HCT116 (cell line): ENCODE measurements at regions not wholly inside any gene's neighbourhood (a gene's known extent, or its start where the extent isn't known, plus 50 kb on each side); places are given as distances from the start of the nearest gene placed in this dataset.

Experiments used
- ATAC-seq: fragments of 200-7000 bp; cut with Tn5 transposase; 2 replicates; pipeline ENCODE4 v1.9.1; 2020; ENCODE audit warnings: mild to moderate bottlenecking, moderate library complexity
- BruUV-seq: library from RNA; stranded (reverse); fragments of 400-500 nt; replicated peaks from 2 replicates; lab custom pipeline; 2021; lab: Mats Ljungman, UMichigan
- CTCF ChIA-PET: fragments of 300-600 bp; sonication (Branson Sonifier 250); formaldehyde crosslinking; loops from one replicate; lab custom pipeline; 2021; ENCODE audit warnings: antibody characterized with exemption; lab: Charles Lee
- POLR2A ChIA-PET: fragments of 300-600, 350-600 bp; sonication (Branson Sonifier 250); formaldehyde crosslinking; loops from one replicate; lab custom pipeline; 2021; ENCODE audit warnings: antibody characterized with exemption; lab: Charles Lee
- RAD21 ChIA-PET, 2 experiments: fragments of 300-600 bp; sonication (Branson Sonifier 250); formaldehyde crosslinking; loops; one replicate each; lab custom pipeline; 2023; ENCODE audit warnings: low total read pairs in 2 of 2; ENCODE audit not compliant: uncharacterized antibody in 2 of 2, unreplicated experiment in 2 of 2, low non-redundant PET in 1 of 2; lab: Charles Lee
- DNase-seq: peaks from one replicate; pipeline ENCODE4 v3.0.0-alpha.2; 2010; ENCODE audit warnings: low read depth, low spot score
- H2AFZ ChIP-seq: fragments of 200-600 bp; shearing (Covaris generic), sonication (generic); 2 replicates; pipeline ENCODE4 v1.6.1; 2017; ENCODE audit warnings: low read depth, mixed run types, mixed read lengths, antibody characterized with exemption, low read length; ENCODE audit not compliant: poor library complexity, severe bottlenecking
- H3K27ac ChIP-seq: 2 replicates; pipeline ENCODE4 v1.5.1; 2012; ENCODE audit warnings: low read depth, low read length
- H3K27me3 ChIP-seq: fragments of 200-600 bp; sonication (generic); 2 replicates; pipeline ENCODE4 v1.6.1; 2016; ENCODE audit warnings: mixed run types, low read length, mixed read lengths; ENCODE audit not compliant: insufficient read depth
- H3K36me3 ChIP-seq, 2 experiments: fragments of 200-500 bp in 1 of 2; fragments of 200-600 bp in 1 of 2; sonication (Bioruptor generic) in 1 of 2; sonication (generic) in 1 of 2; 2 replicates each; pipeline versions ENCODE4 v1.5.1 to v1.6.1; 2014 to 2016; ENCODE audit warnings: low read length in 2 of 2, inconsistent platforms in 1 of 2, mixed read lengths in 1 of 2, mixed run types in 1 of 2; ENCODE audit not compliant: insufficient read depth in 2 of 2, control insufficient read depth in 1 of 2
- H3K4me1 ChIP-seq, 2 experiments: fragments of 200-600 bp in 1 of 2; sonication (generic) in 1 of 2; 2 replicates each; pipeline versions ENCODE4 v1.5.1 to v1.6.1; 2012 to 2017; ENCODE audit warnings: low read length in 2 of 2, inconsistent platforms in 1 of 2, mild to moderate bottlenecking in 1 of 2, mixed read lengths in 1 of 2, mixed run types in 1 of 2, moderate library complexity in 1 of 2; ENCODE audit not compliant: insufficient read depth in 2 of 2, control insufficient read depth in 1 of 2
- H3K4me2 ChIP-seq: fragments of 200-600 bp; sonication (generic); 2 replicates; pipeline ENCODE4 v1.6.1; 2017; ENCODE audit warnings: mixed run types, low read length, mixed read lengths
- H3K4me3 ChIP-seq, 2 experiments: fragments of 200-600 bp in 1 of 2; sonication (generic) in 1 of 2; replicated peaks in 1 of 2; 2 replicates each; pipeline ENCODE4 v1.5.1; 2011 to 2016; ENCODE audit warnings: low read length in 2 of 2, control low read depth in 1 of 2, low read depth in 1 of 2, mild to moderate bottlenecking in 1 of 2, mixed read lengths in 1 of 2, mixed run types in 1 of 2
- H3K79me2 ChIP-seq: fragments of 200-600 bp; sonication (generic); 2 replicates; pipeline ENCODE4 v1.6.1; 2017; ENCODE audit warnings: mild to moderate bottlenecking, mixed run types, low read length, moderate library complexity, mixed read lengths; ENCODE audit not compliant: insufficient read depth
- H3K9ac ChIP-seq: fragments of 200-600 bp; sonication (generic); 2 replicates; pipeline ENCODE4 v1.6.1; 2016; ENCODE audit warnings: low read length, mixed read lengths
- H3K9me2 ChIP-seq: fragments of 200-600 bp; sonication (generic), shearing (Covaris generic); 2 replicates; pipeline ENCODE4 v1.6.1; 2017; ENCODE audit warnings: mixed run types, mild to moderate bottlenecking, moderate library complexity; ENCODE audit not compliant: insufficient read depth
- H3K9me3 ChIP-seq, 2 experiments: fragments of 200-500 bp in 1 of 2; fragments of 200-600 bp in 1 of 2; sonication (Bioruptor generic) in 1 of 2; sonication (generic) in 1 of 2; 2 replicates each; pipeline ENCODE4 v1.6.1; 2014 to 2017; ENCODE audit warnings: low read length in 2 of 2, mixed read lengths in 2 of 2, inconsistent platforms in 1 of 2, low read depth in 1 of 2, mild to moderate bottlenecking in 1 of 2, mixed run types in 1 of 2, moderate library complexity in 1 of 2; ENCODE audit not compliant: control insufficient read depth in 1 of 2, insufficient read depth in 1 of 2
- H4K20me1 ChIP-seq: fragments of 200-600 bp; sonication (generic), shearing (Covaris generic); 2 replicates; pipeline ENCODE4 v1.6.1; 2017; ENCODE audit warnings: mixed run types, mild to moderate bottlenecking, moderate library complexity; ENCODE audit not compliant: insufficient read depth
- CEBPB ChIP-seq: IDR thresholded peaks from 2 replicates; pipeline ENCODE4 v1.6.1; 2012; ENCODE audit warnings: low read depth
- ELF1 ChIP-seq: IDR thresholded peaks from 2 replicates; pipeline ENCODE4 v1.6.1; 2012; ENCODE audit warnings: low read depth, borderline replicate concordance
- EZH2 ChIP-seq: fragments of 200-600 bp; sonication (generic); IDR thresholded peaks from 2 replicates; pipeline ENCODE4 v1.6.1; 2017; ENCODE audit warnings: antibody characterized with exemption, mixed run types
- FOSL1 ChIP-seq: IDR thresholded peaks from 2 replicates; pipeline ENCODE4 v1.6.1; 2012; ENCODE audit warnings: low read depth
- JUND ChIP-seq: IDR thresholded peaks from 2 replicates; pipeline ENCODE4 v1.6.1; 2012
- SIN3A ChIP-seq: IDR thresholded peaks from 2 replicates; pipeline ENCODE4 v1.6.1; 2012; ENCODE audit warnings: low read depth
- SP1 ChIP-seq: IDR thresholded peaks from 2 replicates; pipeline ENCODE4 v1.6.1; 2012; ENCODE audit warnings: low read depth
- SRF ChIP-seq: IDR thresholded peaks from 2 replicates; pipeline ENCODE4 v1.6.1; 2012; ENCODE audit warnings: low read depth
- YY1 ChIP-seq: IDR thresholded peaks from 2 replicates; pipeline ENCODE4 v1.6.1; 2011; ENCODE audit warnings: low read length, low read depth, moderate library complexity, mild to moderate bottlenecking; ENCODE audit not compliant: insufficient replicate concordance; ENCODE audit errors: extremely low read depth
- ZNF274 ChIP-seq: fragments of 200-500 bp; sonication (Bioruptor generic); IDR thresholded peaks from 2 replicates; pipeline ENCODE4 v1.6.1; 2014; ENCODE audit warnings: mild to moderate bottlenecking, low read depth, low read length, inconsistent platforms
- intact Hi-C: fragments of 100-400 bp; cut with micrococcal nuclease; formaldehyde crosslinking; loops from 2 replicates; pipeline ENCODE4 v1.10.0; 2022
- TF ChIP-seq, protein P1 (sequence below): IDR thresholded peaks from 2 replicates; pipeline ENCODE4 v1.6.1; 2011; ENCODE audit warnings: mild to moderate bottlenecking, low read length, moderate library complexity; ENCODE audit not compliant: insufficient replicate concordance; ENCODE audit errors: extremely low read depth
- TF ChIP-seq, protein P2 (sequence below), 3 experiments: fragments of 200-600 bp in 1 of 3; sonication (generic) in 1 of 3; IDR thresholded peaks in 2 of 3; conservative IDR thresholded peaks in 1 of 3; 2 replicates each; pipeline ENCODE4 v1.5.1; 2012 to 2017; ENCODE audit warnings: low read depth in 2 of 3, low read length in 2 of 3, antibody characterized with exemption in 1 of 3, borderline replicate concordance in 1 of 3, control low read depth in 1 of 3, mild to moderate bottlenecking in 1 of 3, mixed read lengths in 1 of 3, mixed run types in 1 of 3, moderate library complexity in 1 of 3; ENCODE audit not compliant: insufficient read depth in 1 of 3

DNA sequence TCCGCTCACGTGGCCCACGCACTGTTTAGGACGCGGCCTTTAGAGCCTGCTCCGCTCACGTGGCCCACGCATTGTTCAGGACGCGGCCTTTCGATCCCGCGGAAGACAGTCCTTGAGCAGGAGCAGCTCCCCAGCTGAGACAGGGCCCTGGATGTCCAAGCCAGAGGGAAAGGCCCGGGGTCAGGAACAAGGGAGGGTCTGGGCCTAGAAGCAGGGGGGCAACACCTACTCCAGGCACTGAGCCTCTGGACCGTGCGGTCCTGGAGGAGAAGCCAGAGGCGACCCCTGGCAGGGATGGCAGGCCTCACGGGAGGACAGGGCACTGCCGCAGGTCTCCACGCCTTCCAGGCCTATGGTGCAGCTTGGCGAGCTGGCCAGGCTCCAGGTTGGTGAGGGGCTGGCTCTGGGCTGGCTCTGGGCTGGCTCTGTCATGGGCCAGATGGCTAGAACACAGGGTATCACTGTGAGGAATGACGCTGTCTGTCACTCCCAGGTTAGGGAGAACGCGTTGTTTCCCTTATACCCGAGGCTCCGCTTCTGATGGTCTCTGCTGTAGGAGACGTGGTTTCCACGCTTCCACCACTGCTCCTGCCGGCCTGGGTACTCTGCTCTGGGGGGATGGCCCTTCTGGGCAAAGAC lies 341.7 kb downstream of the TMEM121 start:
- Histone ChIP-seq H3K36me3 (no peaks in the 10 kb centered on the region), H3K9me2 (no peaks in the 10 kb centered on the region), H3K27me3 (peaks cover 29% of the 10 kb centered on the region), H3K9me3 (no peaks in the 10 kb centered on the region), H4K20me1 (no peaks in the 10 kb centered on the region), H2AFZ (no peak overlapping the region), H3K9ac (no peak overlapping the region), H3K4me1 (no peaks in the 10 kb centered on the region), H3K4me2 (no peak overlapping the region), H3K4me3 (no peak overlapping the region), H3K79me2 (no peaks in the 10 kb centered on the region), H3K27ac (no peak overlapping the region)
- CTCF ChIA-PET = no interaction called here
- TF ChIP-seq EZH2 (no peak), CEBPB (no peak), JUND (no peak), SRF (no peak), FOSL1 (no peak), SIN3A (no peak), ELF1 (no peak), ZNF274 (no peak), SP1 (no peak), YY1 (no peak)
- TF ChIP-seq, protein P1, sequence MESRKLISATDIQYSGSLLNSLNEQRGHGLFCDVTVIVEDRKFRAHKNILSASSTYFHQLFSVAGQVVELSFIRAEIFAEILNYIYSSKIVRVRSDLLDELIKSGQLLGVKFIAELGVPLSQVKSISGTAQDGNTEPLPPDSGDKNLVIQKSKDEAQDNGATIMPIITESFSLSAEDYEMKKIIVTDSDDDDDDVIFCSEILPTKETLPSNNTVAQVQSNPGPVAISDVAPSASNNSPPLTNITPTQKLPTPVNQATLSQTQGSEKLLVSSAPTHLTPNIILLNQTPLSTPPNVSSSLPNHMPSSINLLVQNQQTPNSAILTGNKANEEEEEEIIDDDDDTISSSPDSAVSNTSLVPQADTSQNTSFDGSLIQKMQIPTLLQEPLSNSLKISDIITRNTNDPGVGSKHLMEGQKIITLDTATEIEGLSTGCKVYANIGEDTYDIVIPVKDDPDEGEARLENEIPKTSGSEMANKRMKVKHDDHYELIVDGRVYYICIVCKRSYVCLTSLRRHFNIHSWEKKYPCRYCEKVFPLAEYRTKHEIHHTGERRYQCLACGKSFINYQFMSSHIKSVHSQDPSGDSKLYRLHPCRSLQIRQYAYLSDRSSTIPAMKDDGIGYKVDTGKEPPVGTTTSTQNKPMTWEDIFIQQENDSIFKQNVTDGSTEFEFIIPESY = no peak
- TF ChIP-seq, protein P2, sequence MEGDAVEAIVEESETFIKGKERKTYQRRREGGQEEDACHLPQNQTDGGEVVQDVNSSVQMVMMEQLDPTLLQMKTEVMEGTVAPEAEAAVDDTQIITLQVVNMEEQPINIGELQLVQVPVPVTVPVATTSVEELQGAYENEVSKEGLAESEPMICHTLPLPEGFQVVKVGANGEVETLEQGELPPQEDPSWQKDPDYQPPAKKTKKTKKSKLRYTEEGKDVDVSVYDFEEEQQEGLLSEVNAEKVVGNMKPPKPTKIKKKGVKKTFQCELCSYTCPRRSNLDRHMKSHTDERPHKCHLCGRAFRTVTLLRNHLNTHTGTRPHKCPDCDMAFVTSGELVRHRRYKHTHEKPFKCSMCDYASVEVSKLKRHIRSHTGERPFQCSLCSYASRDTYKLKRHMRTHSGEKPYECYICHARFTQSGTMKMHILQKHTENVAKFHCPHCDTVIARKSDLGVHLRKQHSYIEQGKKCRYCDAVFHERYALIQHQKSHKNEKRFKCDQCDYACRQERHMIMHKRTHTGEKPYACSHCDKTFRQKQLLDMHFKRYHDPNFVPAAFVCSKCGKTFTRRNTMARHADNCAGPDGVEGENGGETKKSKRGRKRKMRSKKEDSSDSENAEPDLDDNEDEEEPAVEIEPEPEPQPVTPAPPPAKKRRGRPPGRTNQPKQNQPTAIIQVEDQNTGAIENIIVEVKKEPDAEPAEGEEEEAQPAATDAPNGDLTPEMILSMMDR (IDR thresholded peaks at IDR 0.05 in 2 of 3, conservative IDR thresholded peaks at IDR 0.05 in 1 of 3; ENCODE audit: borderline replicate concordance in 1 of 3, insufficient read depth in 1 of 3, low read depth in 2 of 3, low read length in 2 of 3) = no peak
- intact Hi-C loops = no loop called here
- DNase-seq = no peak
- POLR2A ChIA-PET = no interaction called here
- BruUV-seq = no TSS peak
- no peak for ATAC-seq
- RAD21 ChIA-PET = no interaction called here
